HAP-1 (cell line): ENCODE measurements at regions not wholly inside any gene's neighbourhood (a gene's known extent, or its start where the extent isn't known, plus 50 kb on each side); places are given as distances from the start of the nearest gene placed in this dataset.
A peak's percentile ranks its signal among the peaks of the same experiment; 100 is the strongest.
"Not testable (repeated sequence)": the region's sequence is repeated elsewhere in the genome, so short reads cannot be mapped to it uniquely, and the experiment has no call there.

Experiments
- DNase-seq, 2 experiments: peaks; one replicate each; pipeline ENCODE4 v3.0.0-alpha.2; 2016 to 2020; ENCODE audit warnings: low spot score in 2 of 2
- H3K27me3 ChIP-seq: fragments of 250-450 bp; sonication (Bioruptor Pico); 2 replicates; pipeline ENCODE4 v1.5.1; 2020; ENCODE audit warnings: low read depth, mild to moderate bottlenecking, moderate library complexity
- H3K36me3 ChIP-seq: fragments of 250-450 bp; sonication (Bioruptor Pico); replicated peaks from 2 replicates; pipeline ENCODE4 v1.5.1; 2020; ENCODE audit warnings: mild to moderate bottlenecking
- H3K4me1 ChIP-seq: fragments of 250-450 bp; sonication (Bioruptor Pico); 2 replicates; pipeline ENCODE4 v1.5.1; 2020; ENCODE audit warnings: mild to moderate bottlenecking
- H3K4me3 ChIP-seq: fragments of 250-450 bp; sonication (Bioruptor Pico); 2 replicates; pipeline ENCODE4 v1.5.1; 2020; ENCODE audit warnings: mild to moderate bottlenecking, moderate library complexity
- H3K9me3 ChIP-seq: fragments of 250-450 bp; sonication (Bioruptor Pico); 2 replicates; pipeline ENCODE4 v1.5.1; 2020; ENCODE audit warnings: mild to moderate bottlenecking, moderate library complexity
- in situ Hi-C: fragments of 300-500 bp; cut with MboI; formaldehyde crosslinking; loops from 3 replicates; pipeline ENCODE4 v1.14.3; 2020; ENCODE audit warnings: low sequenced_read_pairs, inconsistent platforms, mixed read lengths

GRCh38 chr7:51620706-51621105 lies 304.1 kb upstream of the COBL start:
- Histone ChIP-seq H3K9me3 (0 out of 2 replicates have a peak, but pooled peaks cover 4% of the 10 kb centered on the region), H3K27me3 (no peaks in the 10 kb centered on the region), H3K4me1 (no peaks in the 10 kb centered on the region), H3K36me3 (no peaks in the 10 kb centered on the region), H3K4me3 (no peak overlapping the region)
- in situ Hi-C loops = no loop called here
- peak; percentile 51 to 63 for DNase-seq

- Histone ChIP-seq H3K4me3 (no peak overlapping the region), H3K36me3 (no peaks in the 10 kb centered on the region), H3K9me3 (0 out of 2 replicates have a peak, but pooled peaks cover 4% of the 10 kb centered on the region), H3K27me3 (no peaks in the 10 kb centered on the region), H3K4me1 (no peaks in the 10 kb centered on the region)
- in situ Hi-C loops = no loop called here
- DNase-seq = no peak
These were observed 303.3 kb upstream of the COBL start for GRCh38 chr7:51619880-51620279.

- in situ Hi-C loops = no loop called here
- Histone ChIP-seq H3K9me3 (no peaks in the 10 kb centered on the region), H3K27me3 (no peaks in the 10 kb centered on the region), H3K36me3 (no peaks in the 10 kb centered on the region), H3K4me1 (no peaks in the 10 kb centered on the region), H3K4me3 (no peak overlapping the region)
- no peak for DNase-seq
These were observed 301.1 kb upstream of the COBL start for GRCh38 chr7:51617686-51618085.

- H3K27me3 ChIP-seq = no peaks in the 10 kb centered on the region
- H3K9me3 ChIP-seq = no peaks in the 10 kb centered on the region
- peaks cover 4% of the 10 kb centered on the region; the same call in 1 of the 2 replicates for H3K4me1 ChIP-seq
- no peak overlapping the region for H3K4me3 ChIP-seq
- H3K36me3 ChIP-seq = no peaks in the 10 kb centered on the region
- in situ Hi-C loops = no loop called here
- no peak for DNase-seq
These were observed 297.3 kb upstream of the COBL start for GRCh38 chr7:51613911-51614357.

- H3K4me3 ChIP-seq = no peak overlapping the region
- DNase-seq = peak; percentile 24 to 79
- in situ Hi-C loops = no loop called here
- peaks cover 6% of the 10 kb centered on the region; the same call in 1 of the 2 replicates for H3K4me1 ChIP-seq
- H3K36me3 ChIP-seq = no peaks in the 10 kb centered on the region
- no peaks in the 10 kb centered on the region for H3K27me3 ChIP-seq
- H3K9me3 ChIP-seq = no peaks in the 10 kb centered on the region
These were observed 295.3 kb upstream of the COBL start for GRCh38 chr7:51611937-51612336.

- Histone ChIP-seq H3K27me3 (no peaks in the 10 kb centered on the region), H3K9me3 (no peaks in the 10 kb centered on the region), H3K4me1 (peaks cover 14% of the 10 kb centered on the region), H3K4me3 (no peak overlapping the region), H3K36me3 (no peaks in the 10 kb centered on the region)
- DNase-seq = no peak
- in situ Hi-C loops = no loop called here
These were observed 290.8 kb upstream of the COBL start for GRCh38 chr7:51607447-51607846.

- Histone ChIP-seq H3K36me3 (no peaks in the 10 kb centered on the region), H3K9me3 (no peaks in the 10 kb centered on the region), H3K4me3 (no peak overlapping the region), H3K27me3 (no peaks in the 10 kb centered on the region), H3K4me1 (peaks cover 12% of the 10 kb centered on the region)
- in situ Hi-C loops = no loop called here
- peak; percentile 70 to 90 for DNase-seq
These were observed 290.1 kb upstream of the COBL start for GRCh38 chr7:51606601-51607154.

- 0 out of 2 replicates have a peak, but pooled peaks cover 2% of the 10 kb centered on the region for H3K9me3 ChIP-seq
- no peak overlapping the region for H3K4me3 ChIP-seq
- DNase-seq = no peak
- no peaks in the 10 kb centered on the region for H3K27me3 ChIP-seq
- peaks cover 10% of the 10 kb centered on the region for H3K4me1 ChIP-seq
- in situ Hi-C loops = no loop called here
- H3K36me3 ChIP-seq = no peaks in the 10 kb centered on the region
These were observed 285.8 kb upstream of the COBL start for GRCh38 chr7:51602376-51602775.

- 0 out of 2 replicates have a peak, but pooled peaks cover 2% of the 10 kb centered on the region for H3K9me3 ChIP-seq
- no peaks in the 10 kb centered on the region for H3K36me3 ChIP-seq
- no peak overlapping the region for H3K4me3 ChIP-seq
- DNase-seq = no peak
- in situ Hi-C loops = no loop called here
- no peaks in the 10 kb centered on the region for H3K27me3 ChIP-seq
- H3K4me1 ChIP-seq = peaks cover 6% of the 10 kb centered on the region
These were observed 284.9 kb upstream of the COBL start for GRCh38 chr7:51601461-51601860.

- H3K9me3 ChIP-seq, H3K4me3 ChIP-seq, DNase-seq, in situ Hi-C loops, H3K4me1 ChIP-seq, H3K27me3 ChIP-seq, H3K36me3 ChIP-seq: not testable (repeated sequence)
These were observed 283.3 kb upstream of the COBL start for GRCh38 chr7:51599935-51600334.

GRCh38 chr7:51593628-51594027 lies 277.0 kb upstream of the COBL start:
- peaks cover 7% of the 10 kb centered on the region; the same call in 1 of the 2 replicates for H3K27me3 ChIP-seq
- in situ Hi-C loops = no loop called here
- H3K4me3 ChIP-seq = no peak overlapping the region
- DNase-seq = no peak
- no peaks in the 10 kb centered on the region; the same call in 1 of the 2 replicates for H3K4me1 ChIP-seq
- no peaks in the 10 kb centered on the region for H3K36me3 ChIP-seq
- H3K9me3 ChIP-seq = peaks cover 4% of the 10 kb centered on the region; the same call in 1 of the 2 replicates

- in situ Hi-C loops = no loop called here
- H3K4me1 ChIP-seq = no peaks in the 10 kb centered on the region; the same call in 1 of the 2 replicates
- H3K4me3 ChIP-seq = no peak overlapping the region
- H3K9me3 ChIP-seq = peaks cover 2% of the 10 kb centered on the region; the same call in 1 of the 2 replicates
- peak in 1 of 2 experiments; percentile 28 for DNase-seq
- H3K27me3 ChIP-seq = peaks cover 7% of the 10 kb centered on the region; the same call in 1 of the 2 replicates
- no peaks in the 10 kb centered on the region for H3K36me3 ChIP-seq
These were observed 276.4 kb upstream of the COBL start for GRCh38 chr7:51592842-51593599.

- Histone ChIP-seq H3K27me3 (peaks cover 7% of the 10 kb centered on the region; the same call in 1 of the 2 replicates), H3K9me3 (peaks cover 2% of the 10 kb centered on the region; the same call in 1 of the 2 replicates), H3K4me1 (no peaks in the 10 kb centered on the region; the same call in 1 of the 2 replicates), H3K4me3 (no peak overlapping the region), H3K36me3 (no peaks in the 10 kb centered on the region)
- in situ Hi-C loops = no loop called here
- DNase-seq = peak in 1 of 2 experiments; percentile 77
These were observed 274.6 kb upstream of the COBL start for GRCh38 chr7:51591223-51591622.

- Histone ChIP-seq H3K4me3 (no peak overlapping the region), H3K27me3 (peaks cover 7% of the 10 kb centered on the region; the same call in 1 of the 2 replicates), H3K9me3 (peaks cover 2% of the 10 kb centered on the region; the same call in 1 of the 2 replicates), H3K4me1 (no peaks in the 10 kb centered on the region; the same call in 1 of the 2 replicates), H3K36me3 (no peaks in the 10 kb centered on the region)
- no peak for DNase-seq
- in situ Hi-C loops = no loop called here
These were observed 274.1 kb upstream of the COBL start for GRCh38 chr7:51590746-51591145.
